GM13976 (cell line): ENCODE measurements at regions not wholly inside any gene's neighbourhood (a gene's known extent, or its start where the extent isn't known, plus 50 kb on each side); places are given as distances from the start of the nearest gene placed in this dataset.

ENCODE experiments used
- DNase-seq: peaks from one replicate; pipeline ENCODE4 v3.0.0; 2012; ENCODE audit warnings: low spot score
- in situ Hi-C: fragments of 300-500 bp; cut with MboI; formaldehyde crosslinking; loops from one replicate; pipeline ENCODE4 v1.12.0; 2022; ENCODE audit warnings: low sequenced_read_pairs, mixed read lengths, inconsistent platforms; ENCODE audit not compliant: unreplicated experiment
- TF ChIP-seq, protein P1 (sequence below): IDR thresholded peaks from 2 replicates; pipeline ENCODE4 v1.5.1; 2012; ENCODE audit warnings: borderline replicate concordance, mild to moderate bottlenecking; ENCODE audit not compliant: insufficient read depth; ENCODE audit errors: extremely low read depth, missing control alignments, control extremely low read depth

DNA sequence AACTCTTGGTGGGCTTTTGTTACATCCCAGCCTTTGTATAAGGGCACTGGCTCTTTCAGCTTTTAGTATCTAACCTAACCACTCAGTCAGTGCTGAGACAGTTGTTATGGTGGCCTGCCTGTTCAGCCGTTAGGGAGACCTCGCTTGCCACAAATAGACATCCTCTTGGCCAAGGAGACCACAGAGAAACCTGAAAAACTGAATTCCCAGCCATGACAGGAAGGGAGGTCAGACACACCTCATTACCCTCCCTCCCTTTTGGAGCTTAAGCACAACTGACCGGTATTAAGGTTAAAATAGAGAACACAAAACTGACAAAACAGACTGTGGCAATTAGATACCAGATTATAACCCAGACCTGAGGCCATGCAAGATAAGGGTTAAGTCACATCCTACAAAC, 1639.3 kb downstream of the RPA4 start:
- no peak for DNase-seq
- TF ChIP-seq, protein P1, sequence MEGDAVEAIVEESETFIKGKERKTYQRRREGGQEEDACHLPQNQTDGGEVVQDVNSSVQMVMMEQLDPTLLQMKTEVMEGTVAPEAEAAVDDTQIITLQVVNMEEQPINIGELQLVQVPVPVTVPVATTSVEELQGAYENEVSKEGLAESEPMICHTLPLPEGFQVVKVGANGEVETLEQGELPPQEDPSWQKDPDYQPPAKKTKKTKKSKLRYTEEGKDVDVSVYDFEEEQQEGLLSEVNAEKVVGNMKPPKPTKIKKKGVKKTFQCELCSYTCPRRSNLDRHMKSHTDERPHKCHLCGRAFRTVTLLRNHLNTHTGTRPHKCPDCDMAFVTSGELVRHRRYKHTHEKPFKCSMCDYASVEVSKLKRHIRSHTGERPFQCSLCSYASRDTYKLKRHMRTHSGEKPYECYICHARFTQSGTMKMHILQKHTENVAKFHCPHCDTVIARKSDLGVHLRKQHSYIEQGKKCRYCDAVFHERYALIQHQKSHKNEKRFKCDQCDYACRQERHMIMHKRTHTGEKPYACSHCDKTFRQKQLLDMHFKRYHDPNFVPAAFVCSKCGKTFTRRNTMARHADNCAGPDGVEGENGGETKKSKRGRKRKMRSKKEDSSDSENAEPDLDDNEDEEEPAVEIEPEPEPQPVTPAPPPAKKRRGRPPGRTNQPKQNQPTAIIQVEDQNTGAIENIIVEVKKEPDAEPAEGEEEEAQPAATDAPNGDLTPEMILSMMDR: no peak
- in situ Hi-C loops: no loop called here

DNA sequence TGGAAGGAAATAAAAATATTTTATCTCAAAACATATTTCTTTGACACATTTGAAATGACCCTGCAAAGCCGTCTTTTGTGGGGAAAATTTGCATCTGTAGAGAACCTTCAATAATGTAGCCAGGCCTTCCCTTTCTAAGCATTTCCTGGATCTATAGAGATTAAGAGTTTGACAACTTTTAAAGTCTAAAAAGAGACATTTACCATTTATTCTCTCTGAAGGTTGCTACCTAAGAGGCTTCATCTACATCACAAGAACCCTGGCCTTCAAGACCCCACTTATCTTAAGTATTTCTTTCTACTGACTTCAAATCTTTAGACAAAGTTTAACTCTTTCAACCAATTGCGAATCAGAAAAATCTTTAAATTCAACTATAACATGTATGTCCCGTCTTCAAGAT, 1639.8 kb downstream of the RPA4 start:
- TF ChIP-seq, protein P1: no peak
- in situ Hi-C loops: no loop called here
- no peak for DNase-seq

- DNase-seq: no peak
- in situ Hi-C loops: no loop called here
- TF ChIP-seq, protein P1: no peak
Measured at GRCh38 chrX:98548519-98548918, 1664.8 kb downstream of the RPA4 start.

- in situ Hi-C loops: no loop called here
- no peak for DNase-seq
- TF ChIP-seq, protein P1: no peak
Measured at GRCh38 chrX:98568795-98569194, 1685.1 kb downstream of the RPA4 start.

GRCh38 chrX:98605941-98606340, 1722.2 kb downstream of the RPA4 start:
- no peak for DNase-seq
- in situ Hi-C loops: no loop called here
- TF ChIP-seq, protein P1: no peak

DNA sequence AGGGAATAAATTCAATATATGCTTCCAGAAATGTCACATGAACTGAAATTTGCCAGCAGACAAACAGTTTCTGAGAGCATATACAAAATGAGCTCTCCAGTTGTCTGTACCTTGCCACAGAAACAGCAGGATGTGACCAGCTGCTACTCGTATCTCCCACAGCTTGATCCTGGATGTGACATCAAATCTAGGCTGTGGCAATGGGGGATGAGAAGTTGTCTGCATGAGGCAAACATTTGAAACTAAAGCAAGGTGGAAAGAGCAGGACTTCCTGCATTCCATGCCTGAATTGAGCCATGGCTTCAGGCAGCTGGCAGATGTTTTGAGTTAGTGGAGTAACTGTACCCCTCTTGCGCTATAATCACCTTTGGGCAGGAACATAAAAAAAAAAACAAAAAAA, 1724.0 kb downstream of the RPA4 start:
- no peak for DNase-seq
- TF ChIP-seq, protein P1: no peak
- in situ Hi-C loops: no loop called here

DNA sequence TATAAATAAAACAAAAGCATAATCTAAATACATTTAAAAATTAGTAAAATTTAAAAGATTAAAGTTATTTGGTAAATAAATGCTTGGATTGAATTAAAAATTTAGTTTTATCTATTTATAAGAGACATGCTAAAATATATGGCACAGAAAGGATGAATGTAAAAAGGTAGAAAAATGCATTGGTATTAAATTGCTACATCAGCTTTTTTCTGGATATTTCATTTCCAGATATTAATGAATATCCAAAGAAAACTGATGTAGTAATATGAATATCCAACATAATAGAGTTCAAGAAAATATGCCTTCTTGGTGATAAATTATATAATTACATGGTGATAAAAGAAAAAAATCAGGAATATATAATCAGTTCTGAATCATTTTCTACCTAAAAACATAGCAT, 1743.9 kb downstream of the RPA4 start:
- in situ Hi-C loops: no loop called here
- no peak for DNase-seq
- TF ChIP-seq, protein P1: no peak
